ENCODE measurements at regions not wholly inside any gene's neighbourhood (a gene's known extent, or its start where the extent isn't known, plus 50 kb on each side); places are given as distances from the start of the nearest gene placed in this dataset.

- Histone ChIP-seq H3K4me1 (ENCODE audit: control insufficient read depth, low read length) (no peaks in the 10 kb centered on the region), H3K9me3 (ENCODE audit: control insufficient read depth, insufficient read depth, low read length) (no peaks in the 10 kb centered on the region), H3K79me2 (ENCODE audit: control insufficient read depth, low read length) (no peaks in the 10 kb centered on the region), H3K4me2 (ENCODE audit: low read length) (no peak overlapping the region), H3K9me2 (replicated peaks; ENCODE audit: control insufficient read depth, low read length) (no peaks in the 10 kb centered on the region), H3K27me3 (ENCODE audit: control insufficient read depth, low read length) (no peaks in the 10 kb centered on the region), H3F3A (ENCODE audit: control insufficient read depth, insufficient read depth) (no peaks in the 10 kb centered on the region), H3K4me3 (ENCODE audit: low read length) (no peak overlapping the region), H4K20me1 (ENCODE audit: control insufficient read depth, insufficient read depth, low read depth, low read length) (no peaks in the 10 kb centered on the region), H3K36me3 (ENCODE audit: control insufficient read depth, low read length) (no peaks in the 10 kb centered on the region), H3K27ac (ENCODE audit: low read depth, low read length) (no peak overlapping the region)
- TF ChIP-seq EZH2phosphoT487 (IDR thresholded peaks at IDR 0.05; ENCODE audit: borderline replicate concordance, low read length) (no peak), CTCF (IDR thresholded peaks at IDR 0.05; ENCODE audit: low read depth, low read length, poor library complexity, severe bottlenecking) (no peak)
These were observed 98.9 kb upstream of the FOXB1 start for GRCh38 chr15:59905176-59905575.

GRCh38 chr15:59904450-59905135, 99.5 kb upstream of the FOXB1 start:
- Histone ChIP-seq H3K9me2 (replicated peaks; ENCODE audit: control insufficient read depth, low read length) (no peaks in the 10 kb centered on the region), H3K27ac (ENCODE audit: low read depth, low read length) (no peak overlapping the region), H3K4me2 (ENCODE audit: low read length) (no peak overlapping the region), H3K9me3 (ENCODE audit: control insufficient read depth, insufficient read depth, low read length) (no peaks in the 10 kb centered on the region), H3K36me3 (ENCODE audit: control insufficient read depth, low read length) (no peaks in the 10 kb centered on the region), H3K27me3 (ENCODE audit: control insufficient read depth, low read length) (no peaks in the 10 kb centered on the region), H3K79me2 (ENCODE audit: control insufficient read depth, low read length) (no peaks in the 10 kb centered on the region), H3F3A (ENCODE audit: control insufficient read depth, insufficient read depth) (no peaks in the 10 kb centered on the region), H4K20me1 (ENCODE audit: control insufficient read depth, insufficient read depth, low read depth, low read length) (no peaks in the 10 kb centered on the region), H3K4me3 (ENCODE audit: low read length) (no peak overlapping the region), H3K4me1 (ENCODE audit: control insufficient read depth, low read length) (no peaks in the 10 kb centered on the region)
- TF ChIP-seq CTCF (IDR thresholded peaks at IDR 0.05; ENCODE audit: low read depth, low read length, poor library complexity, severe bottlenecking) (no peak), EZH2phosphoT487 (IDR thresholded peaks at IDR 0.05; ENCODE audit: borderline replicate concordance, low read length) (no peak)

GRCh38 chr15:59896663-59897074, 107.4 kb upstream of the FOXB1 start:
- no peaks in the 10 kb centered on the region for H3K79me2 ChIP-seq (ENCODE audit: control insufficient read depth, low read length)
- no peak overlapping the region for H3K4me3 ChIP-seq (ENCODE audit: low read length)
- H3K9me3 ChIP-seq (ENCODE audit: control insufficient read depth, insufficient read depth, low read length) = no peaks in the 10 kb centered on the region
- H3K4me1 ChIP-seq (ENCODE audit: control insufficient read depth, low read length) = no peaks in the 10 kb centered on the region
- TF ChIP-seq CTCF (IDR thresholded peaks at IDR 0.05; ENCODE audit: low read depth, low read length, poor library complexity, severe bottlenecking) = no peak
- TF ChIP-seq EZH2phosphoT487 (IDR thresholded peaks at IDR 0.05; ENCODE audit: borderline replicate concordance, low read length) = no peak
- H3K4me2 ChIP-seq (ENCODE audit: low read length) = no peak overlapping the region
- no peaks in the 10 kb centered on the region; the same call in 1 of the 2 replicates for H3K27me3 ChIP-seq (ENCODE audit: control insufficient read depth, low read length)
- no peaks in the 10 kb centered on the region for H3F3A ChIP-seq (ENCODE audit: control insufficient read depth, insufficient read depth)
- no peaks in the 10 kb centered on the region for H3K36me3 ChIP-seq (ENCODE audit: control insufficient read depth, low read length)
- H3K9me2 ChIP-seq (replicated peaks; ENCODE audit: control insufficient read depth, low read length) = no peaks in the 10 kb centered on the region
- H3K27ac ChIP-seq (ENCODE audit: low read depth, low read length) = no peak overlapping the region
- H4K20me1 ChIP-seq (ENCODE audit: control insufficient read depth, insufficient read depth, low read depth, low read length) = no peaks in the 10 kb centered on the region

Data from DOHH2 (cell line).